HepG2 (cell line): ENCODE measurements at regions not wholly inside any gene's neighbourhood (a gene's known extent, or its start where the extent isn't known, plus 50 kb on each side); places are given as distances from the start of the nearest gene placed in this dataset.
A peak's percentile ranks its signal among the peaks of the same experiment; 100 is the strongest.

Experiments
- AHR ChIP-seq: IDR thresholded peaks from 2 replicates; pipeline ENCODE4 v1.6.1; 2018; ENCODE audit warnings: missing genetic modification reagents, missing compliant biosample characterization
- CCDC6 ChIP-seq: sonication (generic); formaldehyde crosslinking; IDR thresholded peaks from 2 replicates; pipeline ENCODE4 v1.8.1; 2022; ENCODE audit warnings: mild to moderate bottlenecking, missing genetic modification reagents, moderate library complexity
- DNMT3B ChIP-seq: conservative IDR thresholded peaks from 2 replicates; pipeline ENCODE4 v1.6.1; 2016; ENCODE audit warnings: missing biosample characterization, control low read depth
- FOXA3 ChIP-seq: IDR thresholded peaks from 2 replicates; pipeline ENCODE4 v1.6.1; 2016; ENCODE audit warnings: missing genetic modification reagents, missing compliant biosample characterization
- HOXA3 ChIP-seq: sonication (generic); formaldehyde crosslinking; IDR thresholded peaks from 2 replicates; pipeline ENCODE4 v1.5.0; 2020; ENCODE audit warnings: missing genetic modification reagents
- ISX ChIP-seq: sonication (generic); formaldehyde crosslinking; conservative IDR thresholded peaks from 2 replicates; pipeline ENCODE4 v1.5.0; 2020; ENCODE audit warnings: missing genetic modification reagents
- KLF12 ChIP-seq: sonication (generic); formaldehyde crosslinking; IDR thresholded peaks from 2 replicates; pipeline ENCODE4 v1.4.0; 2020; ENCODE audit warnings: missing genetic modification reagents, borderline replicate concordance
- MED13 ChIP-seq: sonication (generic); formaldehyde crosslinking; IDR thresholded peaks from 2 replicates; pipeline ENCODE4 v1.5.0; 2020; ENCODE audit warnings: missing genetic modification reagents
- MTA3 ChIP-seq: sonication (generic); formaldehyde crosslinking; IDR thresholded peaks from 2 replicates; pipeline ENCODE4 v1.4.0; 2020; ENCODE audit warnings: missing genetic modification reagents
- NFIC ChIP-seq: IDR thresholded peaks from 2 replicates; pipeline ENCODE4 v1.6.1; 2012; ENCODE audit warnings: mild to moderate bottlenecking, low read length, inconsistent platforms
- PPARG ChIP-seq: conservative IDR thresholded peaks from 2 replicates; pipeline ENCODE4 v1.6.1; 2016; ENCODE audit warnings: missing biosample characterization, missing genetic modification reagents
- RAD21 ChIP-seq: fragments of 450-650 bp; formaldehyde crosslinking; IDR thresholded peaks from 2 replicates; pipeline ENCODE4 v1.5.0; 2020; ENCODE audit warnings: mild to moderate bottlenecking
- RBM39 ChIP-seq: fragments of 200-400 bp; formaldehyde crosslinking; IDR thresholded peaks from one replicate; pipeline ENCODE4 v1.6.1; 2018; ENCODE audit warnings: antibody characterized with exemption, mild to moderate bottlenecking, low read depth, low read length; ENCODE audit not compliant: poor library complexity, severe bottlenecking
- REPIN1 ChIP-seq: sonication (generic); formaldehyde crosslinking; IDR thresholded peaks from 2 replicates; pipeline ENCODE4 v1.8.0; 2022; ENCODE audit warnings: missing genetic modification reagents, low read depth, mild to moderate bottlenecking, borderline replicate concordance
- RFX5 ChIP-seq: IDR thresholded peaks from 2 replicates; pipeline ENCODE4 v1.6.1; 2011; ENCODE audit warnings: low read depth, low read length, improper control_type of control experiment
- SIX4 ChIP-seq: sonication (generic); formaldehyde crosslinking; IDR thresholded peaks from 2 replicates; pipeline ENCODE4 v1.4.0; 2020; ENCODE audit warnings: missing genetic modification reagents
- XBP1 ChIP-seq: sonication (generic); formaldehyde crosslinking; IDR thresholded peaks from 2 replicates; pipeline ENCODE4 v1.5.0; 2020; ENCODE audit warnings: missing genetic modification reagents
- ZNF274 ChIP-seq: sonication (generic); formaldehyde crosslinking; IDR thresholded peaks from 2 replicates; pipeline ENCODE4 v1.5.1; 2020; ENCODE audit warnings: mild to moderate bottlenecking, missing genetic modification reagents
- ZNF317 ChIP-seq: sonication (generic); formaldehyde crosslinking; IDR thresholded peaks from 2 replicates; pipeline ENCODE4 v1.5.0; 2020; ENCODE audit warnings: mild to moderate bottlenecking, missing genetic modification reagents
- ZNF557 ChIP-seq: sonication (generic); formaldehyde crosslinking; IDR thresholded peaks from 2 replicates; pipeline ENCODE4 v1.4.0; 2020; ENCODE audit warnings: missing genetic modification reagents
- ZNF773 ChIP-seq: sonication (generic); formaldehyde crosslinking; IDR thresholded peaks from 2 replicates; pipeline ENCODE4 v1.4.0; 2020; ENCODE audit warnings: missing genetic modification reagents, borderline replicate concordance
- TF ChIP-seq, protein P1 (sequence below): sonication (generic); formaldehyde crosslinking; conservative IDR thresholded peaks from 2 replicates; pipeline ENCODE4 v1.8.1; 2023; ENCODE audit warnings: missing genetic modification reagents
- TF ChIP-seq, protein P2 (sequence below): sonication (generic); formaldehyde crosslinking; IDR thresholded peaks from 2 replicates; pipeline ENCODE4 v1.5.0; 2020; ENCODE audit warnings: mild to moderate bottlenecking, missing genetic modification reagents
- TF ChIP-seq, protein P3 (sequence below): sonication (generic); formaldehyde crosslinking; IDR thresholded peaks from 2 replicates; pipeline ENCODE4 v1.4.0; 2020; ENCODE audit warnings: low read depth, mild to moderate bottlenecking, missing genetic modification reagents
- TF ChIP-seq, protein P4 (sequence below): sonication (generic); formaldehyde crosslinking; IDR thresholded peaks from 2 replicates; pipeline ENCODE4 v1.4.0; 2020; ENCODE audit warnings: mild to moderate bottlenecking, low read depth, missing genetic modification reagents
- TF ChIP-seq, protein P5 (sequence below): sonication (generic); formaldehyde crosslinking; conservative IDR thresholded peaks from 2 replicates; pipeline ENCODE4 v1.5.0; 2020; ENCODE audit warnings: missing genetic modification reagents

DNA sequence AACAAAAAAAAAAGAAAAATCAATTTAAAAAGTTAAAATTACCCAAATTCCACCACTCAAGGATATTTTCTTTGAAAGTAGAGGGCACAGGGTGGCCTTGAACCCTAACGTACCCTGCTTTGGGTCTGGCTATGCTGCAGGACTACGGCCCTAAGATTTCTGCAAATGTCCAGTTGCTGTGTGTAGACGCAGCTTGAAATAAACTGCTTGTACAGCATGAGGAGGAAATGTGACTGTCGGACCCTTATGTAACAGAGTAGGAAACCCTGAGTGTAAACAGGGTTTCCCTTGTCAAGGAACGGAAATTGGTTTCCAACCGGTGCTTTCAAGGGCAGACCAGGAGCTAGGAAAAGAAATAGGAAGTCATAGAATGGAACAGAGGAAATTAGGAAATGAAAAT is 60.7 kb upstream of the SHLD1 start (continued):
- TF ChIP-seq, protein P1, sequence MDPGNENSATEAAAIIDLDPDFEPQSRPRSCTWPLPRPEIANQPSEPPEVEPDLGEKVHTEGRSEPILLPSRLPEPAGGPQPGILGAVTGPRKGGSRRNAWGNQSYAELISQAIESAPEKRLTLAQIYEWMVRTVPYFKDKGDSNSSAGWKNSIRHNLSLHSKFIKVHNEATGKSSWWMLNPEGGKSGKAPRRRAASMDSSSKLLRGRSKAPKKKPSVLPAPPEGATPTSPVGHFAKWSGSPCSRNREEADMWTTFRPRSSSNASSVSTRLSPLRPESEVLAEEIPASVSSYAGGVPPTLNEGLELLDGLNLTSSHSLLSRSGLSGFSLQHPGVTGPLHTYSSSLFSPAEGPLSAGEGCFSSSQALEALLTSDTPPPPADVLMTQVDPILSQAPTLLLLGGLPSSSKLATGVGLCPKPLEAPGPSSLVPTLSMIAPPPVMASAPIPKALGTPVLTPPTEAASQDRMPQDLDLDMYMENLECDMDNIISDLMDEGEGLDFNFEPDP (CRISPR knock-in tag) = no peak
- TF ChIP-seq AHR (CRISPR knock-in tag) = no peak
- peak; percentile 73; the same call in 1 of the 2 replicates for TF ChIP-seq DNMT3B (CRISPR knock-in tag)
- TF ChIP-seq ZNF773 (CRISPR knock-in tag) = no peak
- TF ChIP-seq, protein P2, sequence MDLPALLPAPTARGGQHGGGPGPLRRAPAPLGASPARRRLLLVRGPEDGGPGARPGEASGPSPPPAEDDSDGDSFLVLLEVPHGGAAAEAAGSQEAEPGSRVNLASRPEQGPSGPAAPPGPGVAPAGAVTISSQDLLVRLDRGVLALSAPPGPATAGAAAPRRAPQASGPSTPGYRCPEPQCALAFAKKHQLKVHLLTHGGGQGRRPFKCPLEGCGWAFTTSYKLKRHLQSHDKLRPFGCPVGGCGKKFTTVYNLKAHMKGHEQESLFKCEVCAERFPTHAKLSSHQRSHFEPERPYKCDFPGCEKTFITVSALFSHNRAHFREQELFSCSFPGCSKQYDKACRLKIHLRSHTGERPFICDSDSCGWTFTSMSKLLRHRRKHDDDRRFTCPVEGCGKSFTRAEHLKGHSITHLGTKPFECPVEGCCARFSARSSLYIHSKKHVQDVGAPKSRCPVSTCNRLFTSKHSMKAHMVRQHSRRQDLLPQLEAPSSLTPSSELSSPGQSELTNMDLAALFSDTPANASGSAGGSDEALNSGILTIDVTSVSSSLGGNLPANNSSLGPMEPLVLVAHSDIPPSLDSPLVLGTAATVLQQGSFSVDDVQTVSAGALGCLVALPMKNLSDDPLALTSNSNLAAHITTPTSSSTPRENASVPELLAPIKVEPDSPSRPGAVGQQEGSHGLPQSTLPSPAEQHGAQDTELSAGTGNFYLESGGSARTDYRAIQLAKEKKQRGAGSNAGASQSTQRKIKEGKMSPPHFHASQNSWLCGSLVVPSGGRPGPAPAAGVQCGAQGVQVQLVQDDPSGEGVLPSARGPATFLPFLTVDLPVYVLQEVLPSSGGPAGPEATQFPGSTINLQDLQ = no peak
- no peak for TF ChIP-seq MED13 (CRISPR knock-in tag)
- 0 out of 2 replicates have a peak, but pooled peaks have one; percentile 38 for TF ChIP-seq KLF12
- no peak for TF ChIP-seq ISX (CRISPR knock-in tag)
- TF ChIP-seq FOXA3 (CRISPR knock-in tag) = peak; percentile 97
- peak; percentile 44; the same call in 1 of the 2 replicates for TF ChIP-seq NFIC
- no peak for TF ChIP-seq RFX5
- 0 out of 2 replicates have a peak, but pooled peaks have one; percentile 42 for TF ChIP-seq ZNF557
- TF ChIP-seq, protein P3, sequence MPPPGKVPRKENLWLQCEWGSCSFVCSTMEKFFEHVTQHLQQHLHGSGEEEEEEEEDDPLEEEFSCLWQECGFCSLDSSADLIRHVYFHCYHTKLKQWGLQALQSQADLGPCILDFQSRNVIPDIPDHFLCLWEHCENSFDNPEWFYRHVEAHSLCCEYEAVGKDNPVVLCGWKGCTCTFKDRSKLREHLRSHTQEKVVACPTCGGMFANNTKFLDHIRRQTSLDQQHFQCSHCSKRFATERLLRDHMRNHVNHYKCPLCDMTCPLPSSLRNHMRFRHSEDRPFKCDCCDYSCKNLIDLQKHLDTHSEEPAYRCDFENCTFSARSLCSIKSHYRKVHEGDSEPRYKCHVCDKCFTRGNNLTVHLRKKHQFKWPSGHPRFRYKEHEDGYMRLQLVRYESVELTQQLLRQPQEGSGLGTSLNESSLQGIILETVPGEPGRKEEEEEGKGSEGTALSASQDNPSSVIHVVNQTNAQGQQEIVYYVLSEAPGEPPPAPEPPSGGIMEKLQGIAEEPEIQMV (CRISPR knock-in tag) = no peak
- peak; percentile 32; the same call in 1 of the 2 replicates for TF ChIP-seq PPARG (CRISPR knock-in tag)
- TF ChIP-seq RAD21 = no peak
- no peak for TF ChIP-seq MTA3
- TF ChIP-seq, protein P4, sequence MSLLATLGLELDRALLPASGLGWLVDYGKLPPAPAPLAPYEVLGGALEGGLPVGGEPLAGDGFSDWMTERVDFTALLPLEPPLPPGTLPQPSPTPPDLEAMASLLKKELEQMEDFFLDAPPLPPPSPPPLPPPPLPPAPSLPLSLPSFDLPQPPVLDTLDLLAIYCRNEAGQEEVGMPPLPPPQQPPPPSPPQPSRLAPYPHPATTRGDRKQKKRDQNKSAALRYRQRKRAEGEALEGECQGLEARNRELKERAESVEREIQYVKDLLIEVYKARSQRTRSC = no peak
- TF ChIP-seq, protein P5, sequence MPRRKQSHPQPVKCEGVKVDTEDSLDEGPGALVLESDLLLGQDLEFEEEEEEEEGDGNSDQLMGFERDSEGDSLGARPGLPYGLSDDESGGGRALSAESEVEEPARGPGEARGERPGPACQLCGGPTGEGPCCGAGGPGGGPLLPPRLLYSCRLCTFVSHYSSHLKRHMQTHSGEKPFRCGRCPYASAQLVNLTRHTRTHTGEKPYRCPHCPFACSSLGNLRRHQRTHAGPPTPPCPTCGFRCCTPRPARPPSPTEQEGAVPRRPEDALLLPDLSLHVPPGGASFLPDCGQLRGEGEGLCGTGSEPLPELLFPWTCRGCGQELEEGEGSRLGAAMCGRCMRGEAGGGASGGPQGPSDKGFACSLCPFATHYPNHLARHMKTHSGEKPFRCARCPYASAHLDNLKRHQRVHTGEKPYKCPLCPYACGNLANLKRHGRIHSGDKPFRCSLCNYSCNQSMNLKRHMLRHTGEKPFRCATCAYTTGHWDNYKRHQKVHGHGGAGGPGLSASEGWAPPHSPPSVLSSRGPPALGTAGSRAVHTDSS (CRISPR knock-in tag) = no peak
- TF ChIP-seq RBM39 = no peak
- TF ChIP-seq SIX4 = no peak
- no peak for TF ChIP-seq ZNF274 (CRISPR knock-in tag)
- peak; percentile 48 for TF ChIP-seq HOXA3 (CRISPR knock-in tag)
- TF ChIP-seq CCDC6 (CRISPR knock-in tag) = no peak
- 0 out of 2 replicates have a peak, but pooled peaks have one; percentile 48 for TF ChIP-seq XBP1 (CRISPR knock-in tag)
- TF ChIP-seq ZNF317 = no peak
- no peak for TF ChIP-seq REPIN1 (CRISPR knock-in tag)
